HCT116 (cell line): ENCODE measurements at regions not wholly inside any gene's neighbourhood (a gene's known extent, or its start where the extent isn't known, plus 50 kb on each side); places are given as distances from the start of the nearest gene placed in this dataset.

Experiments
- ATAC-seq: fragments of 200-7000 bp; cut with Tn5 transposase; 2 replicates; pipeline ENCODE4 v1.9.1; 2020; ENCODE audit warnings: mild to moderate bottlenecking, moderate library complexity
- BruUV-seq: library from RNA; stranded (reverse); fragments of 400-500 nt; replicated peaks from 2 replicates; lab custom pipeline; 2021; lab: Mats Ljungman, UMichigan
- CTCF ChIA-PET: fragments of 300-600 bp; sonication (Branson Sonifier 250); formaldehyde crosslinking; loops from one replicate; lab custom pipeline; 2021; ENCODE audit warnings: antibody characterized with exemption; lab: Charles Lee
- POLR2A ChIA-PET: fragments of 300-600, 350-600 bp; sonication (Branson Sonifier 250); formaldehyde crosslinking; loops from one replicate; lab custom pipeline; 2021; ENCODE audit warnings: antibody characterized with exemption; lab: Charles Lee
- RAD21 ChIA-PET, 2 experiments: fragments of 300-600 bp; sonication (Branson Sonifier 250); formaldehyde crosslinking; loops; one replicate each; lab custom pipeline; 2023; ENCODE audit warnings: low total read pairs in 2 of 2; ENCODE audit not compliant: uncharacterized antibody in 2 of 2, unreplicated experiment in 2 of 2, low non-redundant PET in 1 of 2; lab: Charles Lee
- DNase-seq: peaks from one replicate; pipeline ENCODE4 v3.0.0-alpha.2; 2010; ENCODE audit warnings: low read depth, low spot score
- H2AFZ ChIP-seq: fragments of 200-600 bp; shearing (Covaris generic), sonication (generic); 2 replicates; pipeline ENCODE4 v1.6.1; 2017; ENCODE audit warnings: low read depth, mixed run types, mixed read lengths, antibody characterized with exemption, low read length; ENCODE audit not compliant: poor library complexity, severe bottlenecking
- H3K27ac ChIP-seq: 2 replicates; pipeline ENCODE4 v1.5.1; 2012; ENCODE audit warnings: low read depth, low read length
- H3K27me3 ChIP-seq: fragments of 200-600 bp; sonication (generic); 2 replicates; pipeline ENCODE4 v1.6.1; 2016; ENCODE audit warnings: mixed run types, low read length, mixed read lengths; ENCODE audit not compliant: insufficient read depth
- H3K36me3 ChIP-seq, 2 experiments: fragments of 200-500 bp in 1 of 2; fragments of 200-600 bp in 1 of 2; sonication (Bioruptor generic) in 1 of 2; sonication (generic) in 1 of 2; 2 replicates each; pipeline versions ENCODE4 v1.5.1 to v1.6.1; 2014 to 2016; ENCODE audit warnings: low read length in 2 of 2, inconsistent platforms in 1 of 2, mixed read lengths in 1 of 2, mixed run types in 1 of 2; ENCODE audit not compliant: insufficient read depth in 2 of 2, control insufficient read depth in 1 of 2
- H3K4me1 ChIP-seq, 2 experiments: fragments of 200-600 bp in 1 of 2; sonication (generic) in 1 of 2; 2 replicates each; pipeline versions ENCODE4 v1.5.1 to v1.6.1; 2012 to 2017; ENCODE audit warnings: low read length in 2 of 2, inconsistent platforms in 1 of 2, mild to moderate bottlenecking in 1 of 2, mixed read lengths in 1 of 2, mixed run types in 1 of 2, moderate library complexity in 1 of 2; ENCODE audit not compliant: insufficient read depth in 2 of 2, control insufficient read depth in 1 of 2
- H3K4me2 ChIP-seq: fragments of 200-600 bp; sonication (generic); 2 replicates; pipeline ENCODE4 v1.6.1; 2017; ENCODE audit warnings: mixed run types, low read length, mixed read lengths
- H3K4me3 ChIP-seq, 2 experiments: fragments of 200-600 bp in 1 of 2; sonication (generic) in 1 of 2; replicated peaks in 1 of 2; 2 replicates each; pipeline ENCODE4 v1.5.1; 2011 to 2016; ENCODE audit warnings: low read length in 2 of 2, control low read depth in 1 of 2, low read depth in 1 of 2, mild to moderate bottlenecking in 1 of 2, mixed read lengths in 1 of 2, mixed run types in 1 of 2
- H3K79me2 ChIP-seq: fragments of 200-600 bp; sonication (generic); 2 replicates; pipeline ENCODE4 v1.6.1; 2017; ENCODE audit warnings: mild to moderate bottlenecking, mixed run types, low read length, moderate library complexity, mixed read lengths; ENCODE audit not compliant: insufficient read depth
- H3K9ac ChIP-seq: fragments of 200-600 bp; sonication (generic); 2 replicates; pipeline ENCODE4 v1.6.1; 2016; ENCODE audit warnings: low read length, mixed read lengths
- H3K9me2 ChIP-seq: fragments of 200-600 bp; sonication (generic), shearing (Covaris generic); 2 replicates; pipeline ENCODE4 v1.6.1; 2017; ENCODE audit warnings: mixed run types, mild to moderate bottlenecking, moderate library complexity; ENCODE audit not compliant: insufficient read depth
- H3K9me3 ChIP-seq, 2 experiments: fragments of 200-500 bp in 1 of 2; fragments of 200-600 bp in 1 of 2; sonication (Bioruptor generic) in 1 of 2; sonication (generic) in 1 of 2; 2 replicates each; pipeline ENCODE4 v1.6.1; 2014 to 2017; ENCODE audit warnings: low read length in 2 of 2, mixed read lengths in 2 of 2, inconsistent platforms in 1 of 2, low read depth in 1 of 2, mild to moderate bottlenecking in 1 of 2, mixed run types in 1 of 2, moderate library complexity in 1 of 2; ENCODE audit not compliant: control insufficient read depth in 1 of 2, insufficient read depth in 1 of 2
- H4K20me1 ChIP-seq: fragments of 200-600 bp; sonication (generic), shearing (Covaris generic); 2 replicates; pipeline ENCODE4 v1.6.1; 2017; ENCODE audit warnings: mixed run types, mild to moderate bottlenecking, moderate library complexity; ENCODE audit not compliant: insufficient read depth
- EZH2 ChIP-seq: fragments of 200-600 bp; sonication (generic); IDR thresholded peaks from 2 replicates; pipeline ENCODE4 v1.6.1; 2017; ENCODE audit warnings: antibody characterized with exemption, mixed run types
- EZH2phosphoT487 ChIP-seq: fragments of 200-600 bp; IDR thresholded peaks from 2 replicates; pipeline ENCODE4 v1.6.1; 2018; ENCODE audit warnings: antibody characterized with exemption, borderline replicate concordance
- FOSL1 ChIP-seq: IDR thresholded peaks from 2 replicates; pipeline ENCODE4 v1.6.1; 2012; ENCODE audit warnings: low read depth
- JUND ChIP-seq: IDR thresholded peaks from 2 replicates; pipeline ENCODE4 v1.6.1; 2012
- POLR2AphosphoS5 ChIP-seq: IDR thresholded peaks from 2 replicates; pipeline ENCODE4 v1.6.1; 2011; ENCODE audit warnings: mild to moderate bottlenecking, low read depth, low read length, moderate library complexity
- RAD21 ChIP-seq: IDR thresholded peaks from 2 replicates; pipeline ENCODE4 v1.6.1; 2012; ENCODE audit warnings: low read depth, mild to moderate bottlenecking
- SIN3A ChIP-seq: IDR thresholded peaks from 2 replicates; pipeline ENCODE4 v1.6.1; 2012; ENCODE audit warnings: low read depth
- SP1 ChIP-seq: IDR thresholded peaks from 2 replicates; pipeline ENCODE4 v1.6.1; 2012; ENCODE audit warnings: low read depth
- SRF ChIP-seq: IDR thresholded peaks from 2 replicates; pipeline ENCODE4 v1.6.1; 2012; ENCODE audit warnings: low read depth
- TCF7L2 ChIP-seq: IDR thresholded peaks from 2 replicates; pipeline ENCODE4 v1.7.0; 2011; ENCODE audit warnings: borderline replicate concordance, inconsistent platforms; ENCODE audit not compliant: insufficient read depth, insufficient read length; ENCODE audit errors: extremely low read depth
- ZFX ChIP-seq: fragments of 450-650 bp; IDR thresholded peaks from 2 replicates; pipeline ENCODE4 v1.6.1; 2017
- ZNF274 ChIP-seq: fragments of 200-500 bp; sonication (Bioruptor generic); IDR thresholded peaks from 2 replicates; pipeline ENCODE4 v1.6.1; 2014; ENCODE audit warnings: mild to moderate bottlenecking, low read depth, low read length, inconsistent platforms
- intact Hi-C: fragments of 100-400 bp; cut with micrococcal nuclease; formaldehyde crosslinking; loops from 2 replicates; pipeline ENCODE4 v1.10.0; 2022
- TF ChIP-seq, protein P1 (sequence below): IDR thresholded peaks from 2 replicates; pipeline ENCODE4 v1.6.1; 2012; ENCODE audit warnings: low read depth
- TF ChIP-seq, protein P2 (sequence below), 3 experiments: fragments of 200-600 bp in 1 of 3; sonication (generic) in 1 of 3; IDR thresholded peaks in 2 of 3; conservative IDR thresholded peaks in 1 of 3; 2 replicates each; pipeline ENCODE4 v1.5.1; 2012 to 2017; ENCODE audit warnings: low read depth in 2 of 3, low read length in 2 of 3, antibody characterized with exemption in 1 of 3, borderline replicate concordance in 1 of 3, control low read depth in 1 of 3, mild to moderate bottlenecking in 1 of 3, mixed read lengths in 1 of 3, mixed run types in 1 of 3, moderate library complexity in 1 of 3; ENCODE audit not compliant: insufficient read depth in 1 of 3

DNA sequence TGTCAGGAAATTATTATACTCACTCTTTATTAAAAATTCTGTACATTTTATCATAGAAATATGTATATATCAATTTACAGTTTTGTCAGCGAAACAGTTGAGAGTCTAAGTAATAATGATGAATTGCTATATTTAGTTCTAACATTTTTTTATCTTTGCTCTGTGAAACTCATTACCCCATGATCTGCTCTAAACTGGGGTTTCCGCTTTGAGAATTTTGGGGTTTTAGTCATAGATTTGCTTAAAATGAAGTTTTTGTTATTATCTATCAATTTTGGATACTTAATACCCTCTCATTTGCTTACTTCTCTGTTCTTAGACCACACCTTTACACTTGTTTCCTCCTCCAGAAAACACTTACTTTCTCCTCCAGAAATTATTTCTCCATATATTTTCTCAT, 333.8 kb upstream of the MPDZ start:
- H3K27me3 ChIP-seq, result no peaks in the 10 kb centered on the region
- no peaks in the 10 kb centered on the region for H3K36me3 ChIP-seq
- CTCF ChIA-PET, result no interaction called here
- H3K4me3 ChIP-seq, result no peak overlapping the region
- no peak overlapping the region for H3K9ac ChIP-seq
- no peak overlapping the region for H2AFZ ChIP-seq
- POLR2A ChIA-PET, result no interaction called here
- H3K79me2 ChIP-seq, result no peaks in the 10 kb centered on the region
- H3K9me2 ChIP-seq, result no peaks in the 10 kb centered on the region
- no TSS peak for BruUV-seq
- no peak overlapping the region for H3K27ac ChIP-seq
- H3K4me2 ChIP-seq, result no peak overlapping the region
- H3K9me3 ChIP-seq, result peaks cover 0 to 5% of the 10 kb centered on the region in 2 experiments; a peak in 1 of 4 replicates
- ATAC-seq, result no peak
- intact Hi-C loops, result no loop called here
- no peak for TF ChIP-seq SIN3A
- TF ChIP-seq SP1, result no peak
- TF ChIP-seq EZH2, result no peak
- no peak for TF ChIP-seq JUND
- H3K4me1 ChIP-seq, result no peaks in the 10 kb centered on the region
- no peak for DNase-seq
- no peaks in the 10 kb centered on the region for H4K20me1 ChIP-seq
- RAD21 ChIA-PET, result no interaction called here

GRCh38 chr9:13608451-13608850, 329.0 kb upstream of the MPDZ start:
- ATAC-seq (no peak), DNase-seq (no peak)
- no TSS peak for BruUV-seq
- CTCF ChIA-PET, result no interaction called here
- no peaks in the 10 kb centered on the region for H3K27me3 ChIP-seq
- no peaks in the 10 kb centered on the region for H4K20me1 ChIP-seq
- H3K79me2 ChIP-seq, result no peaks in the 10 kb centered on the region
- RAD21 ChIA-PET, result no interaction called here
- peaks cover 0 to 5% of the 10 kb centered on the region in 2 experiments; a peak in 1 of 4 replicates for H3K9me3 ChIP-seq
- intact Hi-C loops, result no loop called here
- POLR2A ChIA-PET, result no interaction called here
- H3K4me3 ChIP-seq, result no peak overlapping the region
- no peak overlapping the region for H3K9ac ChIP-seq
- no peaks in the 10 kb centered on the region for H3K36me3 ChIP-seq
- H3K4me2 ChIP-seq, result no peak overlapping the region
- no peaks in the 10 kb centered on the region for H3K4me1 ChIP-seq
- H2AFZ ChIP-seq, result no peak overlapping the region
- no peaks in the 10 kb centered on the region for H3K9me2 ChIP-seq
- no peak overlapping the region for H3K27ac ChIP-seq
- TF ChIP-seq ZFX (no peak), SIN3A (no peak), SRF (no peak), POLR2AphosphoS5 (no peak), ZNF274 (no peak), EZH2phosphoT487 (no peak), EZH2 (no peak), TCF7L2 (no peak), FOSL1 (no peak), RAD21 (no peak)
- TF ChIP-seq, protein P1, sequence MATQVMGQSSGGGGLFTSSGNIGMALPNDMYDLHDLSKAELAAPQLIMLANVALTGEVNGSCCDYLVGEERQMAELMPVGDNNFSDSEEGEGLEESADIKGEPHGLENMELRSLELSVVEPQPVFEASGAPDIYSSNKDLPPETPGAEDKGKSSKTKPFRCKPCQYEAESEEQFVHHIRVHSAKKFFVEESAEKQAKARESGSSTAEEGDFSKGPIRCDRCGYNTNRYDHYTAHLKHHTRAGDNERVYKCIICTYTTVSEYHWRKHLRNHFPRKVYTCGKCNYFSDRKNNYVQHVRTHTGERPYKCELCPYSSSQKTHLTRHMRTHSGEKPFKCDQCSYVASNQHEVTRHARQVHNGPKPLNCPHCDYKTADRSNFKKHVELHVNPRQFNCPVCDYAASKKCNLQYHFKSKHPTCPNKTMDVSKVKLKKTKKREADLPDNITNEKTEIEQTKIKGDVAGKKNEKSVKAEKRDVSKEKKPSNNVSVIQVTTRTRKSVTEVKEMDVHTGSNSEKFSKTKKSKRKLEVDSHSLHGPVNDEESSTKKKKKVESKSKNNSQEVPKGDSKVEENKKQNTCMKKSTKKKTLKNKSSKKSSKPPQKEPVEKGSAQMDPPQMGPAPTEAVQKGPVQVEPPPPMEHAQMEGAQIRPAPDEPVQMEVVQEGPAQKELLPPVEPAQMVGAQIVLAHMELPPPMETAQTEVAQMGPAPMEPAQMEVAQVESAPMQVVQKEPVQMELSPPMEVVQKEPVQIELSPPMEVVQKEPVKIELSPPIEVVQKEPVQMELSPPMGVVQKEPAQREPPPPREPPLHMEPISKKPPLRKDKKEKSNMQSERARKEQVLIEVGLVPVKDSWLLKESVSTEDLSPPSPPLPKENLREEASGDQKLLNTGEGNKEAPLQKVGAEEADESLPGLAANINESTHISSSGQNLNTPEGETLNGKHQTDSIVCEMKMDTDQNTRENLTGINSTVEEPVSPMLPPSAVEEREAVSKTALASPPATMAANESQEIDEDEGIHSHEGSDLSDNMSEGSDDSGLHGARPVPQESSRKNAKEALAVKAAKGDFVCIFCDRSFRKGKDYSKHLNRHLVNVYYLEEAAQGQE, result no peak
- TF ChIP-seq, protein P2, sequence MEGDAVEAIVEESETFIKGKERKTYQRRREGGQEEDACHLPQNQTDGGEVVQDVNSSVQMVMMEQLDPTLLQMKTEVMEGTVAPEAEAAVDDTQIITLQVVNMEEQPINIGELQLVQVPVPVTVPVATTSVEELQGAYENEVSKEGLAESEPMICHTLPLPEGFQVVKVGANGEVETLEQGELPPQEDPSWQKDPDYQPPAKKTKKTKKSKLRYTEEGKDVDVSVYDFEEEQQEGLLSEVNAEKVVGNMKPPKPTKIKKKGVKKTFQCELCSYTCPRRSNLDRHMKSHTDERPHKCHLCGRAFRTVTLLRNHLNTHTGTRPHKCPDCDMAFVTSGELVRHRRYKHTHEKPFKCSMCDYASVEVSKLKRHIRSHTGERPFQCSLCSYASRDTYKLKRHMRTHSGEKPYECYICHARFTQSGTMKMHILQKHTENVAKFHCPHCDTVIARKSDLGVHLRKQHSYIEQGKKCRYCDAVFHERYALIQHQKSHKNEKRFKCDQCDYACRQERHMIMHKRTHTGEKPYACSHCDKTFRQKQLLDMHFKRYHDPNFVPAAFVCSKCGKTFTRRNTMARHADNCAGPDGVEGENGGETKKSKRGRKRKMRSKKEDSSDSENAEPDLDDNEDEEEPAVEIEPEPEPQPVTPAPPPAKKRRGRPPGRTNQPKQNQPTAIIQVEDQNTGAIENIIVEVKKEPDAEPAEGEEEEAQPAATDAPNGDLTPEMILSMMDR (IDR thresholded peaks at IDR 0.05 in 2 of 3, conservative IDR thresholded peaks at IDR 0.05 in 1 of 3; ENCODE audit: borderline replicate concordance in 1 of 3, insufficient read depth in 1 of 3, low read depth in 2 of 3, low read length in 2 of 3), result no peak
